ENCODE measurements at regions not wholly inside any gene's neighbourhood (a gene's known extent, or its start where the extent isn't known, plus 50 kb on each side); places are given as distances from the start of the nearest gene placed in this dataset.

DNA sequence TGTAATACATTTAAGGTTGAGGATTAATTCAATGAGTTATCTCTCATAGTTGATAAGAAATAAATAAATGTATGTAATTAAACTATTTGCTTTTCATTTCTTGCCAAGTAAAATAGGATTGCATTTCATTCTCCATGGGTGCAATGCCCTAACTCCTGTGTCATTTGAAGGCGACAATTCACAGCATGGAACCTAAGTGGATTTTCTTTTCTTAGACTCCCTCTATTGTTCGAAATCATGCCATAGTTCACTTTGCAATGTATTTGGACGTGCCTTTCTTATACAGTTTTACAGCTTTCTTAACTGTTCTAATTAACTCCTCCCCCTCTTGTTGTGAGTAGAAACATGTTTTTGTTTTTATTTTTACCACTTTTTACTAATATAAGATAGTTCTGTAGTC is 263.0 kb downstream of the B3GLCT start:
- Mint-ChIP-seq H3K27ac (no peak overlapping the region), H3K4me3 (no peak overlapping the region), H3K4me1 (ENCODE audit: low read depth) (no peaks in the 10 kb centered on the region), H3K9me3 (peaks cover under 1% of the 10 kb centered on the region), H3K27me3 (peaks cover under 1% of the 10 kb centered on the region), H3K36me3 (ENCODE audit: low read depth) (no peaks in the 10 kb centered on the region)
- no peak for DNase-seq

DNA sequence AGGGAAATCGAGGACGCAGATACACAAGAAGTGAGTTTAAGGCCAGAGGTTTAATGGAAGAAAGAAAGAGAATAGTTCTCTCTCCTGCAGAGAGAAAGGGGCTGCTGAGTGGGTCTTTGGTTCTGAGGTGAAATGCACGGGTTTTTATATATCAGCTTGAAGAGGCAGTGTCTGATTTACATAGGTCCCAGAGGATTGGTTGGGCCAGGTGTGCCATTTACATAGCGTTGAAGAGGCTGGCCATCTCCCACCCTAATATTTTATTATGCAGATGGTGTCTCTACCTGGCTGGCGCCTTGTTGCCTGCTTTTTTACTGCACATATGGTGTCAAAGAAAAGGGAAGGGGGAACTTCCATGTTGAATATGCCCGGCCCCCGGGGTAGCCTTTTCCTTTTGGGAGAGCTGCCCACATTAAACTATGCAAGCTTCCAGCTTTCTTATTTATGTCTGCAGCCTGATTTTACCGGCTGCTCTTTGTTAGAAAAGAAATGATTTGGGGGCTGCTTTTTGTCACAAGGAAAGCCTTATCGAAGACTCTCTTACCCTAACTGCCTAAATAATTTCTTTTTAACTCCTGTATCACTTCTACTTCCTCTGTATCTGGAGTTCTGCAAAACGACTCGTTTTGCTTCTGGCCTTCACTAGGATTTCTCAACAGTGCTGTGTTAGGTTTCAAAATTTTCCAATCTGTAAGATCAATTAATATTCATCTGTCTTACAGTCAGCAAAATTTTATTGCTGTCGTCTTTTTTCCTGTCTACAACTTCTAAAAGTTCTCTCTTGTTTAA is 268.5 kb downstream of the B3GLCT start:
- Mint-ChIP-seq H3K4me1 (ENCODE audit: low read depth) (no peaks in the 10 kb centered on the region), H3K36me3 (ENCODE audit: low read depth) (no peaks in the 10 kb centered on the region), H3K27me3 (peaks cover 7% of the 10 kb centered on the region), H3K4me3 (no peak overlapping the region), H3K9me3 (no peaks in the 10 kb centered on the region), H3K27ac (no peak overlapping the region)
- DNase-seq = no peak

DNA sequence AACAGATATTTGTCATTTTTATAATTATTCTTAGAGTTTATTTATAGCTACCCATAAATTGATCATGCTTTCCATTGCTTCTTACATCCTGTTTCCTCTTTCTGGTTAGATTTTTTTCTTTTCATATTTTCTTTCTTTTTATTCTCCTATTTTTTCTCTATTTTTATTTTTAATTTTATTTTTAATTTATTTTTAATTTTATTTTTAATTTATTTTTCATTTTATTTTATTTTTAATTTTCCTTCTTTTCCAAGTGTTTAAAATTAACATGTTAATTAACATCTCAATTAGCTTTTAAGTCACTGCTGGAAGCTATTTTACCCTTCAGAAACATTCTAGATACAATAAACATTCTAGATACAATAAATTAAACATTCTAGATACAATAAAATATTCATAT is 269.6 kb downstream of the B3GLCT start:
- H3K27me3 Mint-ChIP-seq = peaks cover 7% of the 10 kb centered on the region
- no peak overlapping the region for H3K4me3 Mint-ChIP-seq
- no peak overlapping the region for H3K27ac Mint-ChIP-seq
- DNase-seq = no peak
- no peaks in the 10 kb centered on the region for H3K9me3 Mint-ChIP-seq
- H3K4me1 Mint-ChIP-seq (ENCODE audit: low read depth) = no peaks in the 10 kb centered on the region
- H3K36me3 Mint-ChIP-seq (ENCODE audit: low read depth) = no peaks in the 10 kb centered on the region

DNA sequence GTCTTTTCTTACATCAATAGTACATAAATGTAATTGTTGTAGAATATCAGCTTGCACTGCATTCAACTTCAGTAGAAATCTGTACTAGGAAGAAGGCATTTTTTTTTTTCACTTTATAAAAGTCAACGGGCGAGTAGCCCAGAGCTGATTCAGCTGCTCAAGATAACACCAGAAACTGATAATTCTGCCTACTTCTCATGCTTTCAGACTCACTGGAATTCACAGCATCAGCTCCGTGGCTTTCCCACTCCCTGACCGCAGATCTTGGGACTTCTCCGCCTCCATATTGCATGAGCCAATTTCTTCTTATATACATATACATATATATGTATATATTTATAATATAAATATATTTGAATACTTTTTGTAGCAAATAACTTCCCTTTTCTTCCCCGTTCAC is 263.1 kb upstream of the RXFP2 start:
- DNase-seq = no peak
- Mint-ChIP-seq H3K27me3 (peaks cover 14% of the 10 kb centered on the region), H3K4me1 (ENCODE audit: low read depth) (no peaks in the 10 kb centered on the region)

DNA sequence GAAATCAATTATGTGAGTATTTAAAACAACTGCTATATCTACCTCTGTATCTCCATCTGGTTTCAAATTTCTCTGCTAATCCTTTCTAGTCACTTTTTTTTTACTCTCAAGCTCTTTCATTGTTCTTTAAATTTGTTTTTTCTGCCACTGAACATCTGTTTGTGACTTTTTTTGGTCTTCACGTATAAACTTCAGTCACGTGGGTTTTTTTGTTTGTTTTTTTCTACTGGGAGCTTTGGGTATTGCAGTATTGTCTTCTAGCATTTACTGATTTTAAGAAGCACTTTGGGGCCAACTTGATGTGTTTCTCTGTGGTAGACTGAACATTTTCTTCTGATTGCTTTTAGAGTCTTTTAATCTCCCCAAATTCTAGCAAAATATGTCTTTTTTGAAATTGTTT is 262.6 kb upstream of the RXFP2 start:
- H3K4me3 Mint-ChIP-seq = no peak overlapping the region
- no peaks in the 10 kb centered on the region for H3K9me3 Mint-ChIP-seq
- H3K27me3 Mint-ChIP-seq = peaks cover 14% of the 10 kb centered on the region
- no peak overlapping the region for H3K27ac Mint-ChIP-seq
- no peaks in the 10 kb centered on the region for H3K4me1 Mint-ChIP-seq (ENCODE audit: low read depth)
- DNase-seq = no peak
- H3K36me3 Mint-ChIP-seq (ENCODE audit: low read depth) = no peaks in the 10 kb centered on the region

More for the DNA sequence above, 263.1 kb upstream of the RXFP2 start:
- Mint-ChIP-seq H3K36me3 (ENCODE audit: low read depth) (no peaks in the 10 kb centered on the region), H3K27ac (no peak overlapping the region), H3K4me3 (no peak overlapping the region), H3K9me3 (no peaks in the 10 kb centered on the region)

DNA sequence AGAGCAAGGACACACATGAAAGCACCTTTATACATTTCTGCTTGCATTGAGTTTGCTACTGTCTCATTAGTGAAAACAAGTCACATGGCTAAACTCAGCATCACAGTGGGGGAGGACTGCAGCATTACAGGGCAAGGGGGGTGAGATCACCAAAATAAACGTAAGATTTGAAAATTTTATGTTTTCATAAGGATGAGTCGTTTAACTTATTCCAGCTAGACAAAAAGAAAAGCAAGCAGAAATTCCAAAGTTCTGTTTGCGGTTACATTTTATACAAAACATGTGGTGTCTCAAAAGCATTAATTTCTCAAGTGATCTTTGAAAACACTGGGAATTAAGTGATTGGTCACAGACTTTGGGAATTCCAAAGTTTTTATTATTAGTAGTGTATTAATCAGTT is 261.4 kb upstream of the RXFP2 start:
- Mint-ChIP-seq H3K27me3 (peaks cover 12% of the 10 kb centered on the region), H3K36me3 (ENCODE audit: low read depth) (no peaks in the 10 kb centered on the region), H3K9me3 (no peaks in the 10 kb centered on the region), H3K27ac (no peak overlapping the region), H3K4me3 (no peak overlapping the region), H3K4me1 (ENCODE audit: low read depth) (no peaks in the 10 kb centered on the region)
- no peak for DNase-seq

DNA sequence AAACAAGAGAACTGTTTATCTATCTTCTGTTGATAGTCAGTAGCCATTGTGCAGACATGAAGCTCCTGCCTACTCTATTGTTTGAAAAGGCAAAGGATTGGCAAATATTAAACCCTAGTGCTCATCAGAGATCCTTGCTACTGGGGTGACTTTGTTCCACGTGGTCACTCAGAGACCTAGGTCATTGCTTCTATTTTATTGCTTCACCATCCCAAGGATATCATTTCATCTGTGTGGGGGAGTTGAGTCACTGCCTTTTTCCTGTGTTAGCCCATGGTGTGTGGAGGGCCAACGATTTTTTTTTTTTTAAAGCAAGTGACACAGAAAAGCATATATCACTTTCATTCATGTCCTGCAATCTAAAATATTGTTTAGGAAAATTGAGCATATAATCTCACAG is 254.1 kb upstream of the RXFP2 start:
- Mint-ChIP-seq H3K27ac (no peak overlapping the region), H3K36me3 (ENCODE audit: low read depth) (no peaks in the 10 kb centered on the region), H3K9me3 (no peaks in the 10 kb centered on the region), H3K4me1 (ENCODE audit: low read depth) (no peaks in the 10 kb centered on the region), H3K27me3 (peaks cover 3% of the 10 kb centered on the region), H3K4me3 (no peak overlapping the region)
- DNase-seq = no peak

DNA sequence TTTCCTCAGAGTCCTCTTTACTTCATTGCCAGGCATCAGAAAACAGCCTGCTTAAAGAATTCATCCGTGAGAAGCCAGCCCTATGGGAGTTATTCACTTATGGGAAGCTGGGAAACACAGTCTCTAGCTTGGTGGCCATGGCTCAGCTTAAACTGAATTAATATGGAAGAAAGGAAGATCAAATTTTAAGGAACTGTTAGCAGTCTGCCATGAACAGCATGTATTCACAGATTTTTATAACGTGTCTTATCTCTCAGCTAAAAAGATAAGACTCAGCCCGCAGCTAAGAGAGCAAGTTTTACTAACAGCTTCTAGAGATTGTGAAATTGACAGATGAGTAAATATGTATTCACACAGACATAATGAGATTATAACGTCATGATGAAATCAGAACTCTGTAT is 253.7 kb upstream of the RXFP2 start:
- no peak overlapping the region for H3K27ac Mint-ChIP-seq
- no peaks in the 10 kb centered on the region for H3K27me3 Mint-ChIP-seq
- no peaks in the 10 kb centered on the region for H3K36me3 Mint-ChIP-seq (ENCODE audit: low read depth)
- no peak for DNase-seq
- H3K4me3 Mint-ChIP-seq = no peak overlapping the region
- no peaks in the 10 kb centered on the region for H3K9me3 Mint-ChIP-seq
- no peaks in the 10 kb centered on the region for H3K4me1 Mint-ChIP-seq (ENCODE audit: low read depth)

DNA sequence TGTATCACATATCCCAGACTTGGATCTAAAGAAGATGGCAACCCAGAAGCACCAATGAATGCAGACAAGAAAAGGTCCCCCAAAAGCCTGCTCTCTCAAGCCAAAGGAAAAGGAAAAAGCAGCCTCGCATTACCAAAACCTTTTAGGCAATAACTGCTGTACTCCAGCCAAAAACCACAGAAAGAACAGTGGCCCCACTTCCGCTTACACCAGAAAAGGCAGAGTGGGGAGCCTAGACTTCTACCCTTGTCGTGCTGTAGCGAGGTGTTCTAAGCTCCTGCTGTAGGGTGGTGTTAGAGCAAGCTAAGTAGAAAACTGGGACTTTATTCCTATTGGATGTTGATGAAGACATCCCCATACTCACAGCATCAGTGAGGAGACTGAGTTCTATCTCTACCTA is 244.0 kb upstream of the RXFP2 start:
- no peaks in the 10 kb centered on the region for H3K36me3 Mint-ChIP-seq (ENCODE audit: low read depth)
- no peak for DNase-seq
- H3K27ac Mint-ChIP-seq = no peak overlapping the region
- H3K4me1 Mint-ChIP-seq (ENCODE audit: low read depth) = no peaks in the 10 kb centered on the region
- H3K27me3 Mint-ChIP-seq = no peaks in the 10 kb centered on the region
- peaks cover 25% of the 10 kb centered on the region for H3K9me3 Mint-ChIP-seq
- H3K4me3 Mint-ChIP-seq = no peak overlapping the region

DNA sequence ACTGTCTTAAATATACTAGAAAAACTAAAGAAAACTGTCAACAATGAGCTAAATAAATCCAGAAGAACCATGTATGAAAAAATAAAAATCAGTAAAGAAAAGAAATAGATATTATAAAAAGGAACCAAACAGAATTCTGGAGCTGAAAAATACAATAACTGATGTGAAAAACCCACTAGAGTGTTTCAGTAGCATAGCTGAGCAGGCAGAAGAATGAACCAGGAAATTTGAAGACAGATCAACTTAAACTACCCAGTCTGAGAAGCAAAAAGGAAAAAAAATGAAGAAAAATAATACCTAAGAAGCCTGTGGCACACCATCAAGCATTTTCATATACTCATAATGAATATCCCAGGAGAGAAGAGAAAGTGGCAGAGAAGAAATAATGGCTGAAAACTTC is 240.1 kb upstream of the RXFP2 start:
- no peak for DNase-seq
- no peaks in the 10 kb centered on the region for H3K27me3 Mint-ChIP-seq
- H3K36me3 Mint-ChIP-seq (ENCODE audit: low read depth) = no peaks in the 10 kb centered on the region
- H3K27ac Mint-ChIP-seq = no peak overlapping the region
- no peak overlapping the region for H3K4me3 Mint-ChIP-seq
- no peaks in the 10 kb centered on the region for H3K4me1 Mint-ChIP-seq (ENCODE audit: low read depth)
- peaks cover 25% of the 10 kb centered on the region for H3K9me3 Mint-ChIP-seq

DNA sequence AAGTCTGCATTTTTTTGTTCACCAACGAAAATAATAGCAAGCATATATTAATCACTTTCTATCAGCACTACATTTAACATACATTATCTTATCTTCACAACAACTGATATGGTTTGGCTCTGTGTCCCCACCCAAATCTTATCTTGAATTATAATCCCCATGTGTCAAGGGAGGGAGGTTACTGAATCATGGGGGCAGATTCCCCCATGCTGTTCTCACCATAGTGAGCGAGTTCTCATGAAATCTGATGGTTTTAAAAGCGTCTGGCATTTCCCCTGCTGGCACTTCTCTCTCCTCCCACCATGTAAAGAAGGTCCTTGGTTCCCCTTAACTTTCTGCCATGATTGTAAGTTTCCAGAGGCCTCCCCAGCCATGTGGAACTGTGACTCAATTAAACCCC is 235.7 kb upstream of the RXFP2 start:
- no peak overlapping the region for H3K27ac Mint-ChIP-seq
- H3K9me3 Mint-ChIP-seq = peaks cover 8% of the 10 kb centered on the region
- no peaks in the 10 kb centered on the region for H3K36me3 Mint-ChIP-seq (ENCODE audit: low read depth)
- H3K4me1 Mint-ChIP-seq (ENCODE audit: low read depth) = no peaks in the 10 kb centered on the region
- no peak overlapping the region for H3K4me3 Mint-ChIP-seq
- no peak for DNase-seq
- no peaks in the 10 kb centered on the region for H3K27me3 Mint-ChIP-seq

DNA sequence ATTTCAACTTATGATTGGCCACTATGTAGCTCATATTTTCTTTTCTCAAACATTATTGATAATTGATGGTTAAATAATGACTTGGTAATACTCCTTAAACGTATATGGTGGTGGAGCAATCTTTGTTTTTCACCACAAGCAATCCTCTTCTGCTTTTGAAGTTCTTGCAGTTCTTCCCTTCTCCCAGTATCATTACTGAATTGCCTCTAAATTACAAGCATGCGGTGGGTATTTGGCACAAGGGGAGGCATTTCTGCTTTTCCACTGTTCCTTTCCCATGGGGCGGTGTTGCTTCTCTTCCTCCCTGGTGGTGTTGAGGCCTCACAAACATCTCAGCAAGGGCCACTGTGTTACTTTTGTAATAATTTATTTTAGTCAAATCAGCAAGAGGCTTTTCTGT is 234.4 kb upstream of the RXFP2 start:
- Mint-ChIP-seq H3K9me3 (no peaks in the 10 kb centered on the region), H3K36me3 (ENCODE audit: low read depth) (no peaks in the 10 kb centered on the region), H3K4me1 (ENCODE audit: low read depth) (no peaks in the 10 kb centered on the region), H3K4me3 (no peak overlapping the region), H3K27ac (no peak overlapping the region), H3K27me3 (no peaks in the 10 kb centered on the region)
- DNase-seq = no peak

DNA sequence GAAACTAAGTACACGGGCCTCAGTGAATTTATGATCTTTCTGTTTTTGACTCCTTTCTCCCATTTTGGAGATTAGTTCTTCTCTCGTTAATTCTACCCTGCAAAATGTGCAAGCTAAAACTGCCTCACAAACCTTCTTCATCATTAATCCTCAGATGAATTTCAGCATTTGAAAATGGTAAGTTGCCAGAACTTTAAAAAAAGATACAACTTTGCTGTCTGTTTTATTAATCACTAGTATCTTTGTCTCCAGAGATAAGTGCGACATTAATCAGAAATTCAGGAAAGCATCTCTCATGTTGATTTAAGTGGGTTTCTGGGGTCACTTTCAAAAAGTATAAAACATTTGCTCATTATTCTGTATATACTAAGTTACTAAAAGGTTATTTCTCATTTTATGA is 227.0 kb upstream of the RXFP2 start:
- H3K27ac Mint-ChIP-seq = no peak overlapping the region
- no peaks in the 10 kb centered on the region for H3K4me1 Mint-ChIP-seq (ENCODE audit: low read depth)
- no peak overlapping the region for H3K4me3 Mint-ChIP-seq
- no peaks in the 10 kb centered on the region for H3K36me3 Mint-ChIP-seq (ENCODE audit: low read depth)
- H3K9me3 Mint-ChIP-seq = no peaks in the 10 kb centered on the region
- H3K27me3 Mint-ChIP-seq = no peaks in the 10 kb centered on the region
- no peak for DNase-seq

DNA sequence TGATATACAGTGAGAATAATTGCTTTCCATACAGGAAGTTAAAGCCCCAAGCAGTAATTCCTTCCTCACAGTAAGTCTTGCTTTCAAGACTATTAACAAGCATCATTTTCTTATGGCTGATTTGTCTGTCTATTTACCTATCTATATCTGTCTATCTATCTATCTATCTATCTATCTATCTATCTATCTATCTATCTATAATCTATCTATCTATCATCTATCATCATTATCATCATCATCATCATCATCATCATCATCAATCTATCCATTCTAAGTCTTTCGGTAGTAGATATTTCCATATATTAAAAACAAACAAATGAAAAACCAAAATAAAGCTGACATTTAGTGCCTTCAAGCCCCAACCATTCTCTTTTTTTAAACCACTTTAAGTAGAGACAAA is 224.4 kb upstream of the RXFP2 start:
- Mint-ChIP-seq H3K36me3 (ENCODE audit: low read depth) (no peaks in the 10 kb centered on the region), H3K4me1 (ENCODE audit: low read depth) (no peaks in the 10 kb centered on the region), H3K27me3 (no peaks in the 10 kb centered on the region), H3K9me3 (no peaks in the 10 kb centered on the region), H3K4me3 (no peak overlapping the region), H3K27ac (no peak overlapping the region)
- no peak for DNase-seq

DNA sequence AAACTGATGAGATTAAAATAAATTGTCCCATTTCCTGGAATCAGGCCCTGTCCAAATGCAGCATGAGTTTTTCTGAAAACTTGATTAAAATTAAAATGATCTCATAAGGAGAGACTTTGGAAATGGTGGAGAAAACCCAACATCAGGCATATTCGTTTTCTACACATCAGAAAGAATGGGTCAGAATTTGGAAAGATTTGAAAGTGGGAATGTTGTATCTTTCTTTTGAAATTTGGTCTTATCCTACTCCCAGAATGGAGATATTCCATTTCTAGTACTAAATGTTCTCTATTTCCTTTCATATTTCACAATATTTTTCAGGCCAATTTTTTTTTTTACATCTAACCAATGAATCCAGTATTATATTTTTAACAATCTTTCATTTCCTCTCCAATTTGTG is 223.9 kb upstream of the RXFP2 start:
- H3K4me1 Mint-ChIP-seq (ENCODE audit: low read depth) = no peaks in the 10 kb centered on the region
- no peaks in the 10 kb centered on the region for H3K36me3 Mint-ChIP-seq (ENCODE audit: low read depth)
- no peak overlapping the region for H3K27ac Mint-ChIP-seq
- H3K9me3 Mint-ChIP-seq = no peaks in the 10 kb centered on the region
- DNase-seq = no peak
- no peak overlapping the region for H3K4me3 Mint-ChIP-seq
- no peaks in the 10 kb centered on the region for H3K27me3 Mint-ChIP-seq

DNA sequence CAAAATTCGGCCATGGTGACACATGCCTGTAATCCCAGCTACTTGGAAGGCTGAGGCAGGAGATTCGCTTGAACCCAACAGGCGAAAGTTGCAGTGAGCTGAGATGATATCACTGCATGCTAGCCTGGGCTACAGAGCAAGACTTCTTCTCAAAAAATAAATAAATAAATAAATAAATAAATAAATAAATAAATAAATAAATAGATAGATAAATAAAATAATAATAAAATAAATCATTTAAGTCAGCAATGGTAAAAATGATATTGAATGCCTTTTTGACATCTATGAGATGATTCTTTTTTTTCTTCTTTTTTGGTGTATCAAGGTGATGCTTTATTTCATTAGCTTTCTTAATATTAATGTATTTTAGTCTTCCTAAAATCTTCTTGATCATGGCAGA is 221.7 kb upstream of the RXFP2 start:
- H3K4me3 Mint-ChIP-seq = no peak overlapping the region
- H3K9me3 Mint-ChIP-seq = no peaks in the 10 kb centered on the region
- no peaks in the 10 kb centered on the region for H3K4me1 Mint-ChIP-seq (ENCODE audit: low read depth)
- no peak for DNase-seq
- peaks cover 4% of the 10 kb centered on the region for H3K27me3 Mint-ChIP-seq
- H3K36me3 Mint-ChIP-seq (ENCODE audit: low read depth) = no peaks in the 10 kb centered on the region
- no peak overlapping the region for H3K27ac Mint-ChIP-seq

Data from activated T-cell treated with anti-CD3 and anti-CD28 coated beads, Interleukin-2, amount 50 U/mL, for 24 hours (primary cell).